Stomach (tissue), 4 donors: ENCODE measurements at regions not wholly inside any gene's neighbourhood (a gene's known extent, or its start where the extent isn't known, plus 50 kb on each side); places are given as distances from the start of the nearest gene placed in this dataset.

Experiments used
- CTCF ChIP-seq, 7 experiments: fragments of 450-650 bp in 4 of 7; fragments of 200-600 bp in 3 of 7; sonication (generic) in 3 of 7; IDR thresholded peaks; one replicate each; pipeline ENCODE4 v1.5.1; 2016 to 2019; ENCODE audit warnings: antibody characterized with exemption in 7 of 7, control low read depth in 2 of 7, mild to moderate bottlenecking in 1 of 7
- EP300 ChIP-seq: sonication (generic); formaldehyde crosslinking; IDR thresholded peaks from one replicate; pipeline ENCODE4 v1.6.1; 2017; ENCODE audit warnings: antibody characterized with exemption
- POLR2A ChIP-seq, 4 donors: fragments of 450-650 bp; IDR thresholded peaks; one replicate each; pipeline ENCODE4 v1.6.1; 2016; ENCODE audit warnings: antibody characterized with exemption in 4 of 4, control low read depth in 2 of 4, mild to moderate bottlenecking in 1 of 4, moderate library complexity in 1 of 4

DNA sequence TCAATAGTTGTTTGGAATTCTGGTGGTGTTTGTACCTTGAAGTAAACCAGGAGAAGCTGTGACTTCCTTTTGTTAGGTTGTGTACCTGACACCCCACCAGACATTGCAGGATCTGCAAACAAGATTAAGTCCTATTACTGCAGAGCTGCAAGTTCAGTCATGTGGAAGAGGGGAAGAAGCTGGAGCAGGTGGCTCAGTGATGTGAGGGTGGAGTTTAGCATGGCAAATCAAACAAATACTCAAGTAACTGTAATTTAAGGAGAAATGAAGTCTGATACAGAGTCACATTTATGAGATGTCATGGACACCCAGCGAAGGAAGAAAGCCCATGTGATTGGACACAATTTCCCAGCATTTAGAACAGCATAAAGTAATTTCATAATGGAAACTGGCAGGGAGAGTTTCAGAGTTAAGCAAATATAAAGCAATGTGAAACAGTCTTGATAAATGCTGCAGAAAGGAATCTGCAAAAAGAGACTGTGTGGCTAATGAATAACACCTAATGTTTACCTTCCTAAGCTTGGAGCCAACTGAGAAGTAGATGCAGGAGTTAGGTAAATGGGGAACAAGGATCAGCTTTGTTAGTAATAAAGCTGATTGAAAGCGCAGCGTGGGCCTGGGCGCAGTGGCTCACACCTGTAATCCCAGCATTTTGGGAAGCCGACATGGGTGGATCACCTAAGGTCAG, 249.1 kb downstream of the GBA3 start:
- no peak for TF ChIP-seq EP300
- TF ChIP-seq POLR2A (IDR thresholded peaks at IDR 0.05): no peak
- no peak for TF ChIP-seq CTCF (IDR thresholded peaks at IDR 0.05)
